Prostate gland (tissue), 2 donors: ENCODE measurements at regions not wholly inside any gene's neighbourhood (a gene's known extent, or its start where the extent isn't known, plus 50 kb on each side); places are given as distances from the start of the nearest gene placed in this dataset.

Experiments
- DNase-seq: peaks from one replicate; pipeline ENCODE4 v3.0.0-alpha.2; 2019; ENCODE audit warnings: low spot score
- H3K27ac ChIP-seq, 2 donors: fragments of 200-600 bp; sonication (generic); 2 replicates each; pipeline ENCODE4 v1.5.1; 2017 to 2019
- H3K27me3 ChIP-seq: fragments of 200-600 bp; sonication (generic); replicated peaks from 2 replicates; pipeline ENCODE4 v1.5.1; 2019; ENCODE audit not compliant: insufficient read depth
- H3K36me3 ChIP-seq, 2 donors: fragments of 200-600 bp; sonication (generic); 1 replicate in 1 of 2; 2 replicates in 1 of 2; pipeline versions ENCODE4 v1.5.1 to v1.8.1; 2017 to 2019
- H3K4me1 ChIP-seq: fragments of 200-600 bp; sonication (generic); replicated peaks from 2 replicates; pipeline ENCODE4 v1.5.1; 2019
- H3K4me3 ChIP-seq, 2 donors: fragments of 200-600 bp; sonication (generic); 2 replicates each; pipeline ENCODE4 v1.5.1; 2017 to 2019
- H3K9me3 ChIP-seq: fragments of 200-600 bp; sonication (generic); 2 replicates; pipeline ENCODE4 v1.5.1; 2017
- POLR2A ChIP-seq: fragments of 450-650 bp; IDR thresholded peaks from one replicate; pipeline ENCODE4 v1.6.1; 2016; ENCODE audit warnings: antibody characterized with exemption, mild to moderate bottlenecking
- POLR2AphosphoS5 ChIP-seq: sonication (generic); formaldehyde crosslinking; IDR thresholded peaks from one replicate; pipeline ENCODE4 v1.6.1; 2017; ENCODE audit warnings: antibody characterized with exemption
- WGBS: methylation state at CpG from one replicate; pipeline ENCODE4 v1.1.5; 2018; 5-methylcytosine and 5-hydroxymethylcytosine counted together
- intact Hi-C: fragments of 100-400 bp; cut with DNase I; formaldehyde crosslinking; loops from one replicate; pipeline ENCODE4 v1.14.2; 2022
- TF ChIP-seq, protein P1 (sequence below), 4 experiments: fragments of 200-600 bp in 2 of 4; fragments of 450-650 bp in 2 of 4; sonication (generic) in 2 of 4; IDR thresholded peaks; 1 replicate in 3 of 4; 2 replicates in 1 of 4; pipeline ENCODE4 v1.5.1; 2016 to 2019; ENCODE audit warnings: antibody characterized with exemption in 4 of 4, mild to moderate bottlenecking in 2 of 4, moderate library complexity in 2 of 4

GRCh38 chr4:124209626-124210025 lies 502.9 kb downstream of the ANKRD50 start:
- no peak for DNase-seq
- no peaks in the 10 kb centered on the region for H3K9me3 ChIP-seq
- 34% methylated on average over 2 of the region's 2 CpGs for WGBS
- H3K36me3 ChIP-seq = no peaks in the 10 kb centered on the region
- H3K27me3 ChIP-seq = no peaks in the 10 kb centered on the region
- intact Hi-C loops = no loop called here
- no peak for TF ChIP-seq POLR2A
- no peak for TF ChIP-seq POLR2AphosphoS5
- TF ChIP-seq, protein P1, sequence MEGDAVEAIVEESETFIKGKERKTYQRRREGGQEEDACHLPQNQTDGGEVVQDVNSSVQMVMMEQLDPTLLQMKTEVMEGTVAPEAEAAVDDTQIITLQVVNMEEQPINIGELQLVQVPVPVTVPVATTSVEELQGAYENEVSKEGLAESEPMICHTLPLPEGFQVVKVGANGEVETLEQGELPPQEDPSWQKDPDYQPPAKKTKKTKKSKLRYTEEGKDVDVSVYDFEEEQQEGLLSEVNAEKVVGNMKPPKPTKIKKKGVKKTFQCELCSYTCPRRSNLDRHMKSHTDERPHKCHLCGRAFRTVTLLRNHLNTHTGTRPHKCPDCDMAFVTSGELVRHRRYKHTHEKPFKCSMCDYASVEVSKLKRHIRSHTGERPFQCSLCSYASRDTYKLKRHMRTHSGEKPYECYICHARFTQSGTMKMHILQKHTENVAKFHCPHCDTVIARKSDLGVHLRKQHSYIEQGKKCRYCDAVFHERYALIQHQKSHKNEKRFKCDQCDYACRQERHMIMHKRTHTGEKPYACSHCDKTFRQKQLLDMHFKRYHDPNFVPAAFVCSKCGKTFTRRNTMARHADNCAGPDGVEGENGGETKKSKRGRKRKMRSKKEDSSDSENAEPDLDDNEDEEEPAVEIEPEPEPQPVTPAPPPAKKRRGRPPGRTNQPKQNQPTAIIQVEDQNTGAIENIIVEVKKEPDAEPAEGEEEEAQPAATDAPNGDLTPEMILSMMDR (IDR thresholded peaks at IDR 0.05) = no peak
- H3K27ac ChIP-seq = no peak overlapping the region
- no peaks in the 10 kb centered on the region for H3K4me1 ChIP-seq
- no peak overlapping the region for H3K4me3 ChIP-seq

DNA sequence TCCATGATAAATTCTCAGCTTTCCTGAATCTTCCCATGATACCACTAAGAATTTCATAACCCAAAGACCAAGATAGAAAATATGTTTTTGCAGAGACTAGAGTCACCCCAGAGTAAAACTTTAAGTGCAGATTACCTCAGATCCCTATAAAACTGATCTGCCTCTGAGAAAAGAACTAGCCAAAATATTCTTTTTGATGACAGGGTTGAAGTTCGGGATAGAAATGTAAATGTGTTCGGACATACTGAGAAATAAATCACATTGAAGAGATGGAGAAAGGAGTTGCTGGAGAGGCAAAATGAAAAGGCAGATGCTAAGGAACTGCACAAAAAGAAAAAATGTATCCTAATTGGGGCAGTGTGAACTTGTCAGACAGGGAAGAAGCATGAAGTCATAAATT lies 501.8 kb downstream of the ANKRD50 start:
- Histone ChIP-seq H3K4me3 (no peak overlapping the region), H3K9me3 (no peaks in the 10 kb centered on the region), H3K27ac (no peak overlapping the region), H3K4me1 (no peaks in the 10 kb centered on the region), H3K27me3 (no peaks in the 10 kb centered on the region), H3K36me3 (no peaks in the 10 kb centered on the region)
- intact Hi-C loops = no loop called here
- WGBS = 82% methylated on average over 2 of the region's 2 CpGs
- TF ChIP-seq, protein P1 (IDR thresholded peaks at IDR 0.05) = no peak
- TF ChIP-seq POLR2AphosphoS5 (no peak), POLR2A (no peak)
- DNase-seq = no peak

- TF ChIP-seq POLR2A (no peak), POLR2AphosphoS5 (no peak)
- TF ChIP-seq, protein P1 (IDR thresholded peaks at IDR 0.05) = no peak
- WGBS = 6% methylated on average over 3 of the region's 3 CpGs
- H3K27me3 ChIP-seq = no peaks in the 10 kb centered on the region
- no peaks in the 10 kb centered on the region for H3K36me3 ChIP-seq
- H3K4me1 ChIP-seq = no peaks in the 10 kb centered on the region
- DNase-seq = no peak
- no peak overlapping the region for H3K27ac ChIP-seq
- intact Hi-C loops = no loop called here
- H3K4me3 ChIP-seq = no peak overlapping the region
- no peaks in the 10 kb centered on the region for H3K9me3 ChIP-seq
Measured at GRCh38 chr4:124212815-124213630, 499.5 kb downstream of the ANKRD50 start.

GRCh38 chr4:124219389-124219788 lies 493.1 kb downstream of the ANKRD50 start:
- Histone ChIP-seq H3K36me3 (no peaks in the 10 kb centered on the region), H3K27ac (no peak overlapping the region), H3K27me3 (no peaks in the 10 kb centered on the region), H3K4me3 (no peak overlapping the region), H3K9me3 (no peaks in the 10 kb centered on the region), H3K4me1 (no peaks in the 10 kb centered on the region)
- TF ChIP-seq, protein P1 (IDR thresholded peaks at IDR 0.05) = no peak
- no peak for TF ChIP-seq POLR2A
- TF ChIP-seq POLR2AphosphoS5 = no peak
- WGBS = 44% methylated on average over 1 of the region's 1 CpG
- no peak for DNase-seq
- intact Hi-C loops = no loop called here

- H3K4me3 ChIP-seq = no peak overlapping the region
- TF ChIP-seq POLR2A (no peak), POLR2AphosphoS5 (no peak)
- TF ChIP-seq, protein P1 (IDR thresholded peaks at IDR 0.05) = no peak
- no peak overlapping the region for H3K27ac ChIP-seq
- H3K36me3 ChIP-seq = no peaks in the 10 kb centered on the region
- intact Hi-C loops = no loop called here
- H3K9me3 ChIP-seq = no peaks in the 10 kb centered on the region
- H3K27me3 ChIP-seq = no peaks in the 10 kb centered on the region
- WGBS = 93% methylated on average over 1 of the region's 1 CpG
- DNase-seq = no peak
- no peaks in the 10 kb centered on the region for H3K4me1 ChIP-seq
Measured at GRCh38 chr4:124224256-124224655, 488.3 kb downstream of the ANKRD50 start.
